Limb (tissue), 2 donors: ENCODE measurements at regions not wholly inside any gene's neighbourhood (a gene's known extent, or its start where the extent isn't known, plus 50 kb on each side); places are given as distances from the start of the nearest gene placed in this dataset.
A peak's percentile ranks its signal among the peaks of the same experiment; 100 is the strongest.

Source experiments
- DNase-seq, 2 donors: peaks; one replicate each; pipeline ENCODE4 v3.0.0-alpha.2; 2016; ENCODE audit errors: extremely low spot score in 2 of 2

- no peak for DNase-seq
Measured at GRCh38 chr6:90947184-90948064, 360.6 kb upstream of the MAP3K7 start.

GRCh38 chr6:90941885-90942284 lies 355.0 kb upstream of the MAP3K7 start:
- no peak for DNase-seq

- DNase-seq: peak in 1 of 2 donors; percentile 54
Measured at GRCh38 chr6:90940812-90941481, 354.1 kb upstream of the MAP3K7 start.

- DNase-seq: no peak
Measured at GRCh38 chr6:90939906-90940305, 353.0 kb upstream of the MAP3K7 start.

GRCh38 chr6:90938122-90938521 lies 351.2 kb upstream of the MAP3K7 start:
- DNase-seq: no peak

GRCh38 chr6:90936286-90936685 lies 349.4 kb upstream of the MAP3K7 start:
- no peak for DNase-seq

- DNase-seq: no peak
Measured at GRCh38 chr6:90934966-90935365, 348.1 kb upstream of the MAP3K7 start.

GRCh38 chr6:90934081-90934480 lies 347.2 kb upstream of the MAP3K7 start:
- DNase-seq: no peak

GRCh38 chr6:90932351-90932750 lies 345.5 kb upstream of the MAP3K7 start:
- no peak for DNase-seq

GRCh38 chr6:90928051-90928450 lies 341.2 kb upstream of the MAP3K7 start:
- DNase-seq: no peak

GRCh38 chr6:90925726-90926125 lies 338.9 kb upstream of the MAP3K7 start:
- DNase-seq: no peak

- no peak for DNase-seq
Measured at GRCh38 chr6:90922325-90922724, 335.5 kb upstream of the MAP3K7 start.

GRCh38 chr6:90918361-90918760 lies 331.5 kb upstream of the MAP3K7 start:
- DNase-seq: no peak

- no peak for DNase-seq
Measured at GRCh38 chr6:90917376-90917775, 330.5 kb upstream of the MAP3K7 start.

GRCh38 chr6:90916968-90917367 lies 330.1 kb upstream of the MAP3K7 start:
- DNase-seq: no peak

GRCh38 chr6:90915224-90915915 lies 328.5 kb upstream of the MAP3K7 start:
- no peak for DNase-seq

- no peak for DNase-seq
Measured at GRCh38 chr6:90914312-90914711, 327.4 kb upstream of the MAP3K7 start.

GRCh38 chr6:90913266-90913960 lies 326.5 kb upstream of the MAP3K7 start:
- DNase-seq: no peak

- DNase-seq: no peak
Measured at GRCh38 chr6:90911642-90912041, 324.8 kb upstream of the MAP3K7 start.

GRCh38 chr6:90910893-90911292 lies 324.0 kb upstream of the MAP3K7 start:
- no peak for DNase-seq

GRCh38 chr6:90907931-90908655 lies 321.2 kb upstream of the MAP3K7 start:
- no peak for DNase-seq
